SK-N-SH (cell line): ENCODE measurements at regions not wholly inside any gene's neighbourhood (a gene's known extent, or its start where the extent isn't known, plus 50 kb on each side); places are given as distances from the start of the nearest gene placed in this dataset.

Experiments used
- CTCF ChIA-PET: fragments of 300-600, 350-600 bp; formaldehyde crosslinking; extraction: SDS; loops from one replicate; lab custom pipeline; 2021; lab: Yijun Ruan, JAX
- POLR2A ChIA-PET: fragments of 350-600 bp; sonication (Branson Sonifier 250); formaldehyde crosslinking; extraction: SDS; loops from one replicate; lab custom pipeline; 2020; ENCODE audit warnings: antibody characterized with exemption, inconsistent platforms; lab: Yijun Ruan, JAX
- DNase-seq: peaks from one replicate; pipeline ENCODE4 v3.0.0; 2012
- H2AFZ ChIP-seq: fragments of 200-600 bp; sonication (generic); 2 replicates; pipeline ENCODE4 v1.8.1; 2016; ENCODE audit warnings: antibody characterized with exemption, mild to moderate bottlenecking, low read depth
- H3F3A ChIP-seq: fragments of 200-600 bp; sonication (generic); replicated peaks from 2 replicates; pipeline ENCODE3; 2016; ENCODE audit warnings: antibody characterized with exemption, mild to moderate bottlenecking; ENCODE audit not compliant: insufficient read depth
- H3K27ac ChIP-seq, 2 experiments: fragments of 200-500 bp in 1 of 2; fragments of 200-600 bp in 1 of 2; sonication (Bioruptor generic) in 1 of 2; sonication (generic), shearing (Covaris generic) in 1 of 2; 2 replicates each; pipeline versions ENCODE4 v1.5.1 to v1.6.1; 2014 to 2016; ENCODE audit warnings: low read depth in 2 of 2, inconsistent platforms in 1 of 2, low read length in 1 of 2, mild to moderate bottlenecking in 1 of 2, mixed read lengths in 1 of 2
- H3K27me3 ChIP-seq: fragments of 200-600 bp; sonication (generic), shearing (Covaris generic); 2 replicates; pipeline ENCODE4 v1.6.1; 2016; ENCODE audit warnings: mixed run types; ENCODE audit not compliant: insufficient read depth
- H3K36me3 ChIP-seq, 2 experiments: fragments of 200-500 bp in 1 of 2; fragments of 200-600 bp in 1 of 2; sonication (Bioruptor generic) in 1 of 2; sonication (generic) in 1 of 2; replicated peaks in 1 of 2; 2 replicates each; pipeline versions ENCODE3 to v1.5.1; 2014 to 2016; ENCODE audit warnings: low read length in 1 of 2, mild to moderate bottlenecking in 1 of 2; ENCODE audit not compliant: insufficient read depth in 2 of 2, control insufficient read depth in 1 of 2
- H3K4me1 ChIP-seq, 2 experiments: fragments of 200-500 bp in 1 of 2; fragments of 200-600 bp in 1 of 2; sonication (Bioruptor generic) in 1 of 2; sonication (generic), shearing (Covaris generic) in 1 of 2; 2 replicates each; pipeline versions ENCODE4 v1.5.1 to v1.6.1; 2014 to 2016; ENCODE audit warnings: low read depth in 1 of 2, low read length in 1 of 2, mixed run types in 1 of 2; ENCODE audit not compliant: insufficient read depth in 2 of 2, control insufficient read depth in 1 of 2
- H3K4me2 ChIP-seq: fragments of 200-600 bp; sonication (generic), shearing (Covaris generic); 2 replicates; pipeline ENCODE4 v1.6.1; 2017; ENCODE audit warnings: mixed run types
- H3K4me3 ChIP-seq, 2 experiments: fragments of 200-500 bp in 1 of 2; fragments of 200-600 bp in 1 of 2; sonication (Bioruptor generic) in 1 of 2; sonication (generic), shearing (Covaris generic) in 1 of 2; 2 replicates each; pipeline versions ENCODE4 v1.5.1 to v1.8.1; 2014 to 2016; ENCODE audit warnings: low read depth in 2 of 2, inconsistent platforms in 1 of 2, low read length in 1 of 2, mild to moderate bottlenecking in 1 of 2, mixed read lengths in 1 of 2, moderate library complexity in 1 of 2
- H3K79me2 ChIP-seq: fragments of 200-600 bp; sonication (generic); 2 replicates; pipeline ENCODE4 v1.8.1; 2017; ENCODE audit warnings: mild to moderate bottlenecking; ENCODE audit not compliant: insufficient read depth
- H3K9ac ChIP-seq: fragments of 200-600 bp; sonication (generic); 2 replicates; pipeline ENCODE4 v1.6.1; 2017; ENCODE audit warnings: mixed run types
- H3K9me2 ChIP-seq: fragments of 200-600 bp; sonication (generic); 2 replicates; pipeline ENCODE4 v1.6.1; 2017; ENCODE audit warnings: mixed run types
- H3K9me3 ChIP-seq: fragments of 200-600 bp; sonication (generic); 2 replicates; pipeline ENCODE4 v1.6.1; 2017; ENCODE audit warnings: mixed run types, mild to moderate bottlenecking, moderate library complexity
- H4K20me1 ChIP-seq: fragments of 200-600 bp; sonication (generic); 2 replicates; pipeline ENCODE4 v1.6.1; 2017; ENCODE audit warnings: mild to moderate bottlenecking, mixed run types; ENCODE audit not compliant: insufficient read depth
- ELF1 ChIP-seq: IDR thresholded peaks from 2 replicates; pipeline ENCODE4 v1.4.0; 2012
- EP300 ChIP-seq, 2 experiments: IDR thresholded peaks; 2 replicates each; pipeline versions ENCODE4 v1.4.0 to v1.6.1; 2012; ENCODE audit warnings: borderline replicate concordance in 1 of 2, low read depth in 1 of 2, low read length in 1 of 2
- EZH2phosphoT487 ChIP-seq: fragments of 200-600 bp; sonication (generic); IDR thresholded peaks from 2 replicates; pipeline ENCODE4 v1.6.1; 2017; ENCODE audit warnings: low read depth, mixed run types, mild to moderate bottlenecking, antibody characterized with exemption, moderate library complexity, borderline replicate concordance
- FOXM1 ChIP-seq: IDR thresholded peaks from 2 replicates; pipeline ENCODE4 v1.4.0; 2012; ENCODE audit warnings: low read depth, mild to moderate bottlenecking
- JUND ChIP-seq: IDR thresholded peaks from 2 replicates; pipeline ENCODE4 v1.4.0; 2012
- MXI1 ChIP-seq: IDR thresholded peaks from 2 replicates; pipeline ENCODE4 v1.6.1; 2012; ENCODE audit warnings: mild to moderate bottlenecking, low read depth, low read length, improper control_type of control experiment
- NFIC ChIP-seq: IDR thresholded peaks from 2 replicates; pipeline ENCODE4 v1.4.0; 2012; ENCODE audit warnings: borderline replicate concordance
- NRF1 ChIP-seq: IDR thresholded peaks from 2 replicates; pipeline ENCODE4 v1.6.1; 2012; ENCODE audit warnings: low read depth, mild to moderate bottlenecking, low read length
- POLR2AphosphoS5 ChIP-seq: IDR thresholded peaks from 2 replicates; pipeline ENCODE4 v1.6.1; 2012; ENCODE audit warnings: low read depth, low read length
- RAD21 ChIP-seq: IDR thresholded peaks from 2 replicates; pipeline ENCODE4 v1.6.1; 2012; ENCODE audit warnings: mild to moderate bottlenecking, low read length
- RFX5 ChIP-seq: IDR thresholded peaks from 2 replicates; pipeline ENCODE4 v1.6.1; 2012; ENCODE audit warnings: mild to moderate bottlenecking, improper control_type of control experiment, low read length
- RXRA ChIP-seq: IDR thresholded peaks from 2 replicates; pipeline ENCODE4 v1.4.0; 2012; ENCODE audit warnings: low read depth, mild to moderate bottlenecking, borderline replicate concordance
- SIN3A ChIP-seq: IDR thresholded peaks from 2 replicates; pipeline ENCODE4 v1.6.1; 2012; ENCODE audit warnings: low read depth, mild to moderate bottlenecking, low read length, moderate library complexity, borderline replicate concordance
- TAF1 ChIP-seq: IDR thresholded peaks from 2 replicates; pipeline ENCODE4 v1.6.1; 2012; ENCODE audit warnings: low read depth, mild to moderate bottlenecking, low read length, moderate library complexity, borderline replicate concordance
- TEAD4 ChIP-seq: IDR thresholded peaks from 2 replicates; pipeline ENCODE4 v1.4.0; 2012; ENCODE audit warnings: mild to moderate bottlenecking, borderline replicate concordance; ENCODE audit not compliant: insufficient read depth
- WGBS: methylation state at CpG from one replicate; pipeline ENCODE4 v1.1.6; 2017; ENCODE audit warnings: low lambda C conversion rate; 5-methylcytosine and 5-hydroxymethylcytosine counted together
- TF ChIP-seq, protein P1 (sequence below): IDR thresholded peaks from 2 replicates; pipeline ENCODE4; 2012
- TF ChIP-seq, protein P2 (sequence below): fragments of 200-600 bp; sonication (generic); IDR thresholded peaks from 2 replicates; pipeline ENCODE4 v1.6.1; 2017; ENCODE audit warnings: antibody characterized with exemption, mild to moderate bottlenecking, moderate library complexity
- TF ChIP-seq, protein P3 (sequence below): fragments of 150-350 bp; IDR thresholded peaks from 2 replicates; pipeline ENCODE4 v1.6.1; 2017; ENCODE audit warnings: antibody characterized with exemption, low read length, low read depth, borderline replicate concordance
- TF ChIP-seq, protein P4 (sequence below): IDR thresholded peaks from 2 replicates; pipeline ENCODE4 v1.4.0; 2012; ENCODE audit warnings: low read depth, borderline replicate concordance
- TF ChIP-seq, protein P5 (sequence below): IDR thresholded peaks from 2 replicates; pipeline ENCODE4 v1.4.0; 2012; ENCODE audit warnings: low read depth

DNA sequence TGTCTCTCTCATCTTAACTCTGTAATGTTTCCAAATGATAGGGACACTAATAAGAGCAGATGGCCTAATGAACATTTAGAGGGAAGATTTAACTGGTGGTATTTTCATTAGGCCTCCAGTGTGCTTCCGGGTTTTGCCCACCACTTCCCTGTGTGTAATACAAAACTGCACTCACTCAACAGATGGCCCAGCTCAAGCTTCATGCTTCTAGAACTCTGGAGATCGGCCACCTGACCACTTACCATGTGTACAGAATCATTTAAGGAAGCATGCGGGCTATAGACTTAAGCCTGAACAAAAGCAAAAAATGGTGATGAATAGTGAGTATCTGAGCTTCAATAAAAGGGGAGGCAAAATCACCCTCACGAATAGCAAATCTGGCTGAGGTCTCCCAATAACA, 89.3 kb downstream of the SH2D1A start:
- Histone ChIP-seq H3K4me3 (no peak overlapping the region), H3K9me2 (no peaks in the 10 kb centered on the region), H3K9me3 (no peaks in the 10 kb centered on the region), H3K4me2 (no peak overlapping the region), H2AFZ (no peak overlapping the region), H3K27ac (no peak overlapping the region), H3K4me1 (no peaks in the 10 kb centered on the region), H4K20me1 (no peaks in the 10 kb centered on the region), H3F3A (no peaks in the 10 kb centered on the region), H3K27me3 (no peaks in the 10 kb centered on the region), H3K79me2 (no peaks in the 10 kb centered on the region), H3K9ac (no peak overlapping the region), H3K36me3 (no peaks in the 10 kb centered on the region)
- TF ChIP-seq, protein P1, sequence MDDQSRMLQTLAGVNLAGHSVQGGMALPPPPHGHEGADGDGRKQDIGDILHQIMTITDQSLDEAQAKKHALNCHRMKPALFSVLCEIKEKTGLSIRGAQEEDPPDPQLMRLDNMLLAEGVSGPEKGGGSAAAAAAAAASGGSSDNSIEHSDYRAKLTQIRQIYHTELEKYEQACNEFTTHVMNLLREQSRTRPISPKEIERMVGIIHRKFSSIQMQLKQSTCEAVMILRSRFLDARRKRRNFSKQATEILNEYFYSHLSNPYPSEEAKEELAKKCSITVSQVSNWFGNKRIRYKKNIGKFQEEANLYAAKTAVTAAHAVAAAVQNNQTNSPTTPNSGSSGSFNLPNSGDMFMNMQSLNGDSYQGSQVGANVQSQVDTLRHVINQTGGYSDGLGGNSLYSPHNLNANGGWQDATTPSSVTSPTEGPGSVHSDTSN: no peak
- TF ChIP-seq ELF1: no peak
- no peak for TF ChIP-seq MXI1
- DNase-seq: no peak
- POLR2A ChIA-PET: no interaction called here
- CTCF ChIA-PET: interaction anchor here (1.1 to 1.5 kb wide), 2 partner anchors 8 to 29 kb away, joined by 3 to 5 read pairs; no protein-coding TSS in a partner anchor
- whole genome bisulfite sequencing: 24% methylated on average over 4 of the region's 4 CpGs

DNA sequence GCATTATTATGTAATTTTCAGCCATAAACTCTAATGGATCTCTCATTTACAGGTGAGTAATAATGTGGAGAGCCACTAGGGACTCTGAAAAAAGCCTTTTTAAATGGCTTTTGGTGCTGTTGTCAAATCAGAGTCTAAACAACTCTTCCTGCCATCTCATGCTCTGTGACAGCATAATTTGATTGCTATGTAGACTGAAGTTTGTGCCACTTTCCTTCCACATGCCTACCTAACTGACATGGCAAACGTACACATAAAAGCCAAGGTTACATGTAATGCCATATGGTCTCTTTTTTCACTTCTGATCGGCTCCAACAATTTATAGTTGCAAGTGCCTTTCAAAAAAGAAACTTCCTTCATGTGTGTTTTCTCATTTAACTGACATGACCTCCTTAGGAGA, 94.3 kb downstream of the SH2D1A start:
- no peaks in the 10 kb centered on the region for H3K4me1 ChIP-seq
- H3K9me3 ChIP-seq: no peaks in the 10 kb centered on the region
- H3K4me3 ChIP-seq: no peak overlapping the region
- CTCF ChIA-PET: no interaction called here
- no peak overlapping the region for H3K4me2 ChIP-seq
- no peak overlapping the region for H3K9ac ChIP-seq
- H3K79me2 ChIP-seq: no peaks in the 10 kb centered on the region
- H3K27me3 ChIP-seq: no peaks in the 10 kb centered on the region
- 18% methylated on average over 2 of the region's 2 CpGs for WGBS
- H3F3A ChIP-seq: no peaks in the 10 kb centered on the region
- no peaks in the 10 kb centered on the region for H4K20me1 ChIP-seq
- POLR2A ChIA-PET: no interaction called here
- no peaks in the 10 kb centered on the region for H3K36me3 ChIP-seq
- DNase-seq: no peak
- no peaks in the 10 kb centered on the region for H3K9me2 ChIP-seq
- H2AFZ ChIP-seq: no peak overlapping the region
- no peak overlapping the region for H3K27ac ChIP-seq
- TF ChIP-seq MXI1 (no peak), RXRA (no peak), SIN3A (no peak), EZH2phosphoT487 (no peak), EP300 (IDR thresholded peaks at IDR 0.05; ENCODE audit: borderline replicate concordance in 1 of 2, low read depth in 1 of 2, low read length in 1 of 2) (no peak), NRF1 (no peak), NFIC (no peak), TEAD4 (no peak), JUND (no peak), TAF1 (no peak), RAD21 (no peak), RFX5 (no peak), POLR2AphosphoS5 (no peak), FOXM1 (no peak)
- TF ChIP-seq, protein P2, sequence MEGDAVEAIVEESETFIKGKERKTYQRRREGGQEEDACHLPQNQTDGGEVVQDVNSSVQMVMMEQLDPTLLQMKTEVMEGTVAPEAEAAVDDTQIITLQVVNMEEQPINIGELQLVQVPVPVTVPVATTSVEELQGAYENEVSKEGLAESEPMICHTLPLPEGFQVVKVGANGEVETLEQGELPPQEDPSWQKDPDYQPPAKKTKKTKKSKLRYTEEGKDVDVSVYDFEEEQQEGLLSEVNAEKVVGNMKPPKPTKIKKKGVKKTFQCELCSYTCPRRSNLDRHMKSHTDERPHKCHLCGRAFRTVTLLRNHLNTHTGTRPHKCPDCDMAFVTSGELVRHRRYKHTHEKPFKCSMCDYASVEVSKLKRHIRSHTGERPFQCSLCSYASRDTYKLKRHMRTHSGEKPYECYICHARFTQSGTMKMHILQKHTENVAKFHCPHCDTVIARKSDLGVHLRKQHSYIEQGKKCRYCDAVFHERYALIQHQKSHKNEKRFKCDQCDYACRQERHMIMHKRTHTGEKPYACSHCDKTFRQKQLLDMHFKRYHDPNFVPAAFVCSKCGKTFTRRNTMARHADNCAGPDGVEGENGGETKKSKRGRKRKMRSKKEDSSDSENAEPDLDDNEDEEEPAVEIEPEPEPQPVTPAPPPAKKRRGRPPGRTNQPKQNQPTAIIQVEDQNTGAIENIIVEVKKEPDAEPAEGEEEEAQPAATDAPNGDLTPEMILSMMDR: no peak
- TF ChIP-seq, protein P3, sequence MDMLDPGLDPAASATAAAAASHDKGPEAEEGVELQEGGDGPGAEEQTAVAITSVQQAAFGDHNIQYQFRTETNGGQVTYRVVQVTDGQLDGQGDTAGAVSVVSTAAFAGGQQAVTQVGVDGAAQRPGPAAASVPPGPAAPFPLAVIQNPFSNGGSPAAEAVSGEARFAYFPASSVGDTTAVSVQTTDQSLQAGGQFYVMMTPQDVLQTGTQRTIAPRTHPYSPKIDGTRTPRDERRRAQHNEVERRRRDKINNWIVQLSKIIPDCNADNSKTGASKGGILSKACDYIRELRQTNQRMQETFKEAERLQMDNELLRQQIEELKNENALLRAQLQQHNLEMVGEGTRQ: no peak
- TF ChIP-seq, protein P4, sequence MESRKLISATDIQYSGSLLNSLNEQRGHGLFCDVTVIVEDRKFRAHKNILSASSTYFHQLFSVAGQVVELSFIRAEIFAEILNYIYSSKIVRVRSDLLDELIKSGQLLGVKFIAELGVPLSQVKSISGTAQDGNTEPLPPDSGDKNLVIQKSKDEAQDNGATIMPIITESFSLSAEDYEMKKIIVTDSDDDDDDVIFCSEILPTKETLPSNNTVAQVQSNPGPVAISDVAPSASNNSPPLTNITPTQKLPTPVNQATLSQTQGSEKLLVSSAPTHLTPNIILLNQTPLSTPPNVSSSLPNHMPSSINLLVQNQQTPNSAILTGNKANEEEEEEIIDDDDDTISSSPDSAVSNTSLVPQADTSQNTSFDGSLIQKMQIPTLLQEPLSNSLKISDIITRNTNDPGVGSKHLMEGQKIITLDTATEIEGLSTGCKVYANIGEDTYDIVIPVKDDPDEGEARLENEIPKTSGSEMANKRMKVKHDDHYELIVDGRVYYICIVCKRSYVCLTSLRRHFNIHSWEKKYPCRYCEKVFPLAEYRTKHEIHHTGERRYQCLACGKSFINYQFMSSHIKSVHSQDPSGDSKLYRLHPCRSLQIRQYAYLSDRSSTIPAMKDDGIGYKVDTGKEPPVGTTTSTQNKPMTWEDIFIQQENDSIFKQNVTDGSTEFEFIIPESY: no peak
- TF ChIP-seq, protein P5, sequence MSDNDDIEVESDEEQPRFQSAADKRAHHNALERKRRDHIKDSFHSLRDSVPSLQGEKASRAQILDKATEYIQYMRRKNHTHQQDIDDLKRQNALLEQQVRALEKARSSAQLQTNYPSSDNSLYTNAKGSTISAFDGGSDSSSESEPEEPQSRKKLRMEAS: no peak
